Skin of body (tissue), 1 donor: ENCODE measurements at regions not wholly inside any gene's neighbourhood (a gene's known extent, or its start where the extent isn't known, plus 50 kb on each side); places are given as distances from the start of the nearest gene placed in this dataset.
A peak's percentile ranks its signal among the peaks of the same experiment; 100 is the strongest.
"Not testable (repeated sequence)": the region's sequence is repeated elsewhere in the genome, so short reads cannot be mapped to it uniquely, and the experiment has no call there.

Source experiments
- DNase-seq: peaks from one replicate; lab custom pipeline; 2025; lab: John Stamatoyannopoulos, UW

DNA sequence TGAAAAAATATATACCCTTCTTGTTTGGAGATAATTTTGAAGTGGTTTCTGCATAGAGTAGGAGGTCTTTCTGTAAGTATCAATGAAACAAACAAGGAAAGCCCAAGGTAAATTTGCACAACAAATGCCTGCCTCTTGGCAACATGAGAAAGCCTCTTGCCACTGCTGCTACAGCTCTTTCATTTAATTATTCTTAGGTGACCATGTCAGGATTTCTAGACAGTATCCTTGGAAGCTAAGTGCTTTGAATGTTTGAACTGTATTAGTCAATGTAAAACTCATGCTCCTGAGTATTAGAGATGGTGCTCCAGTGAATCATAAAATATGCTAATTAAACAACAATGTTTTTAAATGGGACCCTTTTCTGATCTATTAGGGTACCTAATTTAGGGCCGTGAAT is 81.2 kb upstream of the ITGB1 start:
- DNase-seq = no peak

DNA sequence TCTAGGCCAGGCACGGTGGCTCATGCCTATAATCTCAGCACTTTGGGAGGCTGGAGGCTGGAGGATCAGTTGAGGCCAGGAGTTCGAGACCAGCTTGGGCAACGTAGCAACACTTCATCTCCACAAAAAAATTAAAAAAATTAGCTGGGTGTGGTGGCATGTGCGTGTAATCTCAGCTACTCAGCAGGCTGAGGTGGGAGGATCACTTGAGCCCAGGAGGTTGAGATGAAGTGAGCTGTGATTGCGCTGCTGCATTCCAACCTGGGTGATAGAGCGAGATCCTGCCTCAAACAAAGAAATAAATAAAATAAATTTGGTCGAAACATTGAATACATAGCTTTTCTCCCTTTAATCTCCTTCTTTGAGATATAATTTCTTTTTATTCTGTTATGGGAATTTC is 80.6 kb upstream of the ITGB1 start:
- DNase-seq = no peak

GRCh38 chr10:33037726-33038125 is 79.7 kb upstream of the ITGB1 start:
- DNase-seq = no peak

GRCh38 chr10:33036670-33037069 is 78.6 kb upstream of the ITGB1 start:
- DNase-seq = no peak

DNA sequence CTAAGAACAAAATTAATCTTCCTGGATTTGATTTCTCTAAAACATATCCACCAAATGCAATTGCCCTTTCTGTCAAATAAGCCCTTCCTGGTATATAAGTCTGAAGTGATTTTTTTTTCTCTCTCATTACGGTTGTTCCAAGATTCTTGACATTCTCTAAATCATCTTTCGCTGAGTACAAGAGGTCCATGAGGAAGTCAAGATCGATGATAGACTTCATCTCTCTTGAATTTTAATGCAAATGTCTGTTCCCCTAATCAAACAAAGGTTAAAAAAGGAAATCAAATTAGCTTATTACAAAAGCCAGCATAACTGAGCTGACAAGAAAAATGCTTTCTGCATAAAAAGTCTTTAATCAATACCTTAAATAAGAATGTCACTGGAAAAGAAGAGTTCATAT is 77.4 kb upstream of the ITGB1 start:
- no peak for DNase-seq

DNA sequence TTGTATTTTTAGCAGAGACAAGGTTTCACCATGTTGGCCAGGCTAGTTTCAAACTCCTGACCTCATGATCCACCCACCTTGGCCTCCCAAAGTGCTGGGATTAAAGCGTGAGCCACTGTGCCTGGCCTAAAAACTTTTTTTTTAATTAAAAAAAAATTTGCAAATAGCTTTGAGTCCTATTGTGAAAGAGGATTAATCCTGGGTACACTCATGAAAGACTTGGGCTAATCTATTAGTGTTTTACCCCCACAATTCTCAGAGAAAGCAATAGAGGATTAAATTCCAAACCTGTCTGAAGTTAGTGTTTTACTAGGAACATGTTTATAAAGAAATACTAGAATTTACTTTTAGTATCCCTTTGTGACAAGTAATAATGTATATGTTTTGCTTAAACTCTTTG is 76.9 kb upstream of the ITGB1 start:
- DNase-seq = no peak

GRCh38 chr10:33032654-33033151 is 74.7 kb upstream of the ITGB1 start:
- DNase-seq = no peak

DNA sequence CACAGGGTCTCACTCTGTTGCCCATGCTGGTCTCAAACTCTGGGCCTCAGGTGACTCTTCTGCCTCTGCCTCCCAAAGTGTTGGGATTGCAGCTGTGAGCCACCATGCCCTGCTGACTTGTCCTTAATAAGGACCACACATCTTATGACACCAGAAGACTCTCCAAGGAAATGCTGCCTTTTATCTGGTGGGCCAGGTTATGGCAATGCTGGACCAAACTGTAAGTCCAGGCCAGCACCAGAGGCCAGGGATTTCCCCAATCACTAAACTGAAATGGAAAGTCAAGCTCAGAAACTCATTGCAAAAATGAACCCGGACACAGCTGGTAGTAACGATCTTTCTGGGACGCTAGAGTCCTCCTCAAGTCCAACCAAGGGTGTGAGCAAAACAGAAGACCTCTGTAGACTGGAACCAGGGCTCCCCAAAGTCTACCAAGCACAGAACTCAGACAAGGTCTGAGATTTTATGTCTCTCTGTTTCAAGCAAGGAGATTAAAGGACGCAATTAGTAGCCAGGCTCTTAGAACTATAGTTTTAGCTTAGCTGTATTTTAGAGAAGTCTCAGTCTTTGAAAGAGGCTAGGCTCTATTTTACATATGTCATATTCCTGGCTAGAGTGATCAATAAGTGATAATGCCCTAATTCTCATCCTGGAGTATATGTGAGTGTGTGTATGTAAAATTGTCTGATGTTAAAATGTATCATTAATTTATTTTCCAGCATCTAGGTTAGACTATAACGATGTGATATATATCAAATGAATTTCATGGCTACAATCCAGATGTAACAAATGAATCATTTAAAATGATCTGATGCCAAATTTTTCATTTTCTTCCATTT is 74.0 kb upstream of the ITGB1 start:
- no peak for DNase-seq

DNA sequence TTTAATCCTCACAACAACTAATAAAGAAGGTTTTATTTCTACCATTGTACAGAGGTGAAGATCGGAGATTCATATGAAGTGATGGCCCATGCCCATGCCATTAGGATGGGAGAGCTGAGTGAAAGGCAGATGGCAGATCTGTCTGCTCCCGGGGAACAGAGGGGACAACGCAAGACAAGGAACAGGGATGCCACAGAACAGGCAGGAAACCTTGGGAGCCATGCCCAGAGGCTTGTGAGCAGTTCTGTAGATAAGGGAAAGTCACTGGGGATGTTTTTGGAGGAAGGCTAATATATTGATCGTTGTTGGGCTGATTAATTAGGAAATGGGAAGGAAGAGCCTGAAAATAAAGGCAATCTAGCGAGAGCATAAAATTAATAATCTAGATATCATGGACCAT is 73.1 kb upstream of the ITGB1 start:
- no peak for DNase-seq

DNA sequence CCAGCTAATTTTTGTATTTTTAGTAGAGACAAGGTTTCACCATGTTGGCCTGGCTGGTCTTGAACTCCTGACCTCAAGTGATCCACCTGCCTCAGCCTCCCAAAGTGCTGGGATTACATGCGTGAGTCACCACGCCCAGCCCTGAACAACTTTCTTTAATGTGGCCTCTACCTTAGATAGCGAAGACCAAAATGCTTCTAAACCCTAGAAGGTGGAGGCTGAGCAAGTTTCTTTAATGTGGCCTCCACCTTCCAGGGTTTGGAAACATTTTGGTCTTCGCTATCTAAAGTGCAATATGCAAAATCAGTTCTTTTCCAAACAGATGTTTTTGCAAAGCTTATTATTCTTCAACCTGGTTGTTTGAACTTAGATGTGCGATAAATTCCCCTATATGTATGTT is 70.5 kb upstream of the ITGB1 start:
- DNase-seq = not testable (repeated sequence)

- DNase-seq = no peak
Measured at GRCh38 chr10:33027088-33027487, 69.1 kb upstream of the ITGB1 start.

- DNase-seq = peak; percentile 2
Measured at GRCh38 chr10:33026422-33026821, 68.4 kb upstream of the ITGB1 start.

GRCh38 chr10:33025910-33026309 is 67.9 kb upstream of the ITGB1 start:
- DNase-seq = no peak

GRCh38 chr10:33025039-33025438 is 67.0 kb upstream of the ITGB1 start:
- no peak for DNase-seq

DNA sequence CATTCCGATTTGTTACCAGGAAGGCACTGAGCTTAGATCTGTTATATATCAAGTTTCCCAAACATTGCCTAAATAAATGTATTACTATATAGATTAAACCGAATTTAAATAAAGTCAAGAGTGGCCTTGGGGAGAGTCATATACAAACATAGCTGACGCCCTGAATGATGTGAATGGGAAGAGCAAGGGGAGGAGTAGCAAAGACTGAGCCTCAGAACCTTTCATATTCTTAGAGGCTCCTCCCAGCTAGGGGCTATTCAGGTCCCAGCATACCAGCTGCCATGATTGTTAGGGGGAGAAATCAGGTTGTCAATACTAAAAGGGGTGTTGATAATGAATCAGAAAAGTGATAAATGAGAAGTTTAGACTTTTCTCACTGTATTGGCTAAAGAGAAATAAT is 64.7 kb upstream of the ITGB1 start:
- DNase-seq = no peak

DNA sequence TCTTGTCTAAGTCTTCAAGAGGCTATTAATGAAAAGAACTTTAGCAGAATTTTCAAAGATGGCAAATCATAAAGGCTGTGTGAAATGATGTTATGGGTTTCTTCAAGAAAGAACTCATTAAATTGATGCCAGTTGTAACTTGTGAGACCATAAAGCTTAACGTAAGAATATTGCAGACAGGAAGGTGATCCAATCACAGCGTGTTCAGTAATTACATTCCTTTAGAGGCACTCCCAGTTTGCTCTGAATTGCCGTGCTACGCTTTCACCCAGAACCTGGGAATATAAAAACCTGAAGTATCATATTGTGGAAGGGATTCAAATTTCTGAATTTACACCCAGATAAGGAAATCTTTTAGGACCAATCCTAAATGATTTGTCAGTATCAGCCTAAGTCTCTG is 64.1 kb upstream of the ITGB1 start:
- DNase-seq = no peak

GRCh38 chr10:33016988-33017387 is 59.0 kb upstream of the ITGB1 start:
- no peak for DNase-seq

DNA sequence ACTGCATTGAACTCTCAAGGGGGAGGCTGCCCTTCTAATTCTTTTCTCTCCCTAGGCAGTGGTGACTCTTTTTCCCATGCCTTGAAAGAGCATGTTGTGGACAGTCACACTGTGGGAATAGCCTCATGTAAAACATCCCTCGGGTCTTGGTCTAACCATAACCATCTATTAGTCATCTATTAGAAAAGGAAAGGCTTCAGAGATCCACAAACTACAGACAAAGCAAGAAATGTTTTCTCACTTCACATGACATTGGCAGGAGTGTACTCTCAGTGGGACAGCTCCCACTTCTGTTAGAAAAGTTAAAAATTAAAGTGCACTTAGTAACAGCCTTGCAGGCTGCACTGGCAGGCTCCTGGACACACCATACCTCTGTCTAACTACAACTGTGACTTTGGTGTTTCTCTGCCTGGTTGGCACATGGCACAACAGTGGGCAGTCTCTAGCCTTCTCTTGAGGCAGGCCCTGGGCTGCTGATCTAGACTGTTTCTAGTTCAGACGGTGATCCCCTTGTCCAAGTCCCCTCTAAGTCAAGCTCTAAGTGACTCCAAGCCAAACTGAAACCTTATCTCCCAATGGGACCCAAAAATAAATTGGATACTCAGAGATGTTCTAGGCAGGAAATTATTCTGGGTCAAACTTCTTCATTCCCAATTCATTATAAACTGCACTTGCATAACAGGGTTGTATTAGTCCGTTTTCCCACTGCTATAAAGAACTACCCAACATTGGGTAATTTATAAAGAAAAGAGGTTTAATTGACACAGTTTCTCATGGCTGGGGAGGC is 57.9 kb upstream of the ITGB1 start:
- no peak for DNase-seq

DNA sequence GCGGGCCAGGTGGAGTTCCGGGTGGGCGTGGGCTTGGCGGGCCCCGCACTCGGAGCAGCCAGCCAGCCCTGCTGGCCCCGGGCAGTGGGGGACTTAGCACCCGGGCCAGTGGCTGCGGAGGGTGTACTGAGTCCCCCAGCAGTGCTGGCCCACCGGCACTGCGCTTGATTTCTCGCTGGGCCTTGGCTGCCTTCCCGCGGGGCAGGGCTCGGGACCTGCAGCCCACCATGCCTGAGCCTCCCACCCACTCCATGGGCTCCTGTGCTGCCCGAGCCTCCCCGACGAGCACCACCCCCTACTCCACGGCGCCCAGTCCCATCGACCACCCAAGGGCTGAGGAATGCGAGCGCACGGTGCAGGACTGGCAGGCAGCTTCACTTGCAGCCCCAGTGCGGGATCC is 55.3 kb upstream of the ITGB1 start:
- not testable (repeated sequence) for DNase-seq

- peak; percentile 23 for DNase-seq
Measured at GRCh38 chr10:33012306-33012705, 54.3 kb upstream of the ITGB1 start.

GRCh38 chr10:33010132-33011037 is 52.4 kb upstream of the ITGB1 start:
- no peak for DNase-seq
